ENCODE measurements at regions not wholly inside any gene's neighbourhood (a gene's known extent, or its start where the extent isn't known, plus 50 kb on each side); places are given as distances from the start of the nearest gene placed in this dataset.

DNA sequence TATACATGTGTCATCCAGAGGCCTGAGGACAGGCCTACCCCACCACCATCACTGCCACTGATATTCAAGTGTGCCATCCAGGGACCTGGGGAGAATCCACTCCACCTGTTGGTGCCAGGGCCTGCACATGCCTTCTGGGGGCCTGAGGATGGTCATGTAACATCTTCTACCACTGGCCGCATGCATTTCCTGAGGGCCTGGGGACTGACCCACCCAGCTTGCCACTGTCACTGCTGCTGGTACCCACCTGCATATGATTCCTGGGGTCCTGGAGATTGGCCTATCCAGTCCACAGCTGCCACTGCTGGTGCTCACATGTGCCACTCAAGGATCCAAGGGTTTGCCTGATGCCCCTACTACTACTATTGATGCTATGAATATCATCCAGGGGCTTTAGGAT, 184.3 kb upstream of the SYNCRIP start:
- intact Hi-C loops (cut with DNase I) = no loop called here
- H3K27me3 ChIP-seq (replicated peaks; ENCODE audit: insufficient read depth) = no peaks in the 10 kb centered on the region
- H3K4me3 ChIP-seq = no peak overlapping the region
- no peak overlapping the region for H3K27ac ChIP-seq
- no peaks in the 10 kb centered on the region for H3K9me3 ChIP-seq
- DNase-seq (ENCODE audit: low spot score) = no peak
- no peak for TF ChIP-seq POLR2AphosphoS5 (IDR thresholded peaks at IDR 0.05)
- TF ChIP-seq CTCF (IDR thresholded peaks at IDR 0.05) = no peak
- no peak for TF ChIP-seq POLR2A (IDR thresholded peaks at IDR 0.05)
- 100% methylated on average over 1 of the region's 1 CpG for WGBS
- H3K4me1 ChIP-seq (replicated peaks) = no peaks in the 10 kb centered on the region
- no peaks in the 10 kb centered on the region for H3K36me3 ChIP-seq

DNA sequence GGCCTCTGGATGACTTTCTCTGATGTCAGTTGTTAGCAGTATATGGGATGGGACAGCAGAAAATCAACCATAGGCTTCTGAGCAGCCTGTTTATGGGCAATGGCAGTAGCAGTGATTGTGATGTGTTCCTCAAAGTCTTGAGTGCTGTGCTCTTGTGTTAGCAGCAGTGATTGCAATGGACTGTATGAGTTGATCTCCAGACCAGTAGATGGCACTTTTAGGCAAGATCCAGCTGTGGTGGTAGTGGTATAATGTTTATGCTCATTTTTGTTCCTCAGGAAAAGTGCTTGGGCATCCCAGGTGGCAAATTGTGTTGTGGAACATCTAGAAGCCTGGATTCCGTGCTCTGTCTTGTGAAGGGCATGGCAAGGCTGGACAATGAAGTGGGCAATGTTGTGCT, 181.6 kb upstream of the SYNCRIP start:
- 92% methylated on average over 1 of the region's 1 CpG for WGBS
- H3K36me3 ChIP-seq = no peaks in the 10 kb centered on the region
- TF ChIP-seq POLR2AphosphoS5 (IDR thresholded peaks at IDR 0.05) = no peak
- H3K27ac ChIP-seq = no peak overlapping the region
- no peak for DNase-seq (ENCODE audit: low spot score)
- H3K27me3 ChIP-seq (replicated peaks; ENCODE audit: insufficient read depth) = no peaks in the 10 kb centered on the region
- H3K4me3 ChIP-seq = no peak overlapping the region
- no peaks in the 10 kb centered on the region for H3K4me1 ChIP-seq (replicated peaks)
- intact Hi-C loops (cut with DNase I) = no loop called here
- no peaks in the 10 kb centered on the region for H3K9me3 ChIP-seq

DNA sequence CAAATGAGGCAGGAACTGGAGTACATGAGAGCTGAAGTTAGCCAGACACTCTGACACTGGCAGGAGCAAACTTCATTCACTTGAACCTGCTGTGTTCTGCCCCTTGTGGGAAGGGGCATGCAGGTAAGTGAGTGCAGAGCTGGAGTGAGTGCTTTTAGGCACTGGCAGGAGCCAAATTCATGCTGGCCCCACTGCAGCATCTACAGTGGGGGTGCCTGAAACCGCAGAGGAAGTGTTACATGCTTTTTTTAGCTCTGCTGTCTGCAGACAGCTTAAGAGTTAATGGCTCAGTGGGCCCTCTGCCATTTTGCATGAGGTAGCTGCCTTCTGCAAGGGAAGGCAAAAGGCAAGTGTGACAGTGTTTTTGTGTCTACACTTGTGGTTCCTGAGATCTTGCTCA, 167.9 kb upstream of the SYNCRIP start:
- DNase-seq (ENCODE audit: low spot score) = no peak
- Histone ChIP-seq H3K36me3 (no peaks in the 10 kb centered on the region), H3K9me3 (no peaks in the 10 kb centered on the region), H3K27ac (no peak overlapping the region), H3K4me1 (replicated peaks) (no peaks in the 10 kb centered on the region), H3K4me3 (no peak overlapping the region), H3K27me3 (replicated peaks; ENCODE audit: insufficient read depth) (no peaks in the 10 kb centered on the region)
- TF ChIP-seq POLR2A (IDR thresholded peaks at IDR 0.05) (no peak), POLR2AphosphoS5 (IDR thresholded peaks at IDR 0.05) (no peak), CTCF (IDR thresholded peaks at IDR 0.05) (no peak)
- intact Hi-C loops (cut with DNase I) = no loop called here
- WGBS = 62% methylated on average over 1 of the region's 1 CpG

DNA sequence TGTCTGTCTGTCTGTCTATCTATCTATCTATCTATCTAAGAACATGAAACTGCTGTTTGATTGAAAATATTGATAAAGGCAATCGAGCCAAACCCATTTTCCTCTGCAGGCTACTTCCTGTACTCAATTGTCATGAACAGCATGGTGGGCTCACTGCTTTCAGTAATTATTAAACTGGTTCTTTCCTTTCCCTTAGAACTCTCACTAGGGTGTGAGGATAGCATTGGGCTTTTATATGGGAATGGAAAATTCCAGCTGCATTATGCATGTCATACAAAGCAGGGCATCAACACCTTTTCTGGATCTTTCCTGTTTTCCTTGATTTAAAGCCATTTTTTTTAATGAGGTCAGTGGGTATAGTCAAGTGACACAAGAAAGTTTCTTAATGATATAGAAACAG, 161.0 kb upstream of the SYNCRIP start:
- intact Hi-C loops (cut with DNase I) = no loop called here
- TF ChIP-seq POLR2AphosphoS5 (IDR thresholded peaks at IDR 0.05) = no peak
- no peak for TF ChIP-seq POLR2A (IDR thresholded peaks at IDR 0.05)
- TF ChIP-seq CTCF (IDR thresholded peaks at IDR 0.05) = no peak
- no peak for DNase-seq (ENCODE audit: low spot score)
- Histone ChIP-seq H3K9me3 (no peaks in the 10 kb centered on the region), H3K4me3 (no peak overlapping the region), H3K36me3 (no peaks in the 10 kb centered on the region), H3K27ac (no peak overlapping the region), H3K4me1 (replicated peaks) (no peaks in the 10 kb centered on the region), H3K27me3 (replicated peaks; ENCODE audit: insufficient read depth) (no peaks in the 10 kb centered on the region)
- WGBS = 23% methylated on average over 1 of the region's 1 CpG

DNA sequence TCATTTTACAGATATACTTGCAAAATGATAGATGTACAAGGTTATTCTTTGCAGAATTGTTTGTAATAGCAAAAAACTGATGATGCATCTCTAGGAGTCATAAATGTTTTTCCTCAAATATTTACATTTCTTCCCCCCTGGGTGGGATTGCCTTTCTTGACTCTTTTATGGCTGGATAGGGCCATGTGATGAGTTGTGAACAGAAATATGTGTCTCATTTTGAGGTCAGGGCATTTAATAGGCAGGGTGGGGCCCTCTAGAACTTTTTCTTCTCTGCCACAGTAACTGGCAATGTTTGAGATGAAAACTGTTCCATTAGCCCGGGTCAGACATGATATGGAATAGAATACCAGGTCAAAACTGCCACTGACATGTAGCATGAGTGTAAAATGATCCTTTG, 159.5 kb upstream of the SYNCRIP start:
- TF ChIP-seq CTCF (IDR thresholded peaks at IDR 0.05) (no peak), POLR2AphosphoS5 (IDR thresholded peaks at IDR 0.05) (no peak), POLR2A (IDR thresholded peaks at IDR 0.05) (no peak)
- intact Hi-C loops (cut with DNase I) = no loop called here
- H3K9me3 ChIP-seq = no peaks in the 10 kb centered on the region
- no peak overlapping the region for H3K4me3 ChIP-seq
- no peak overlapping the region for H3K27ac ChIP-seq
- no peaks in the 10 kb centered on the region for H3K27me3 ChIP-seq (replicated peaks; ENCODE audit: insufficient read depth)
- WGBS = 26% methylated on average over 1 of the region's 1 CpG
- no peaks in the 10 kb centered on the region for H3K36me3 ChIP-seq
- no peaks in the 10 kb centered on the region for H3K4me1 ChIP-seq (replicated peaks)
- no peak for DNase-seq (ENCODE audit: low spot score)

Data from prostate gland (tissue), 2 donors.